ENCODE measurements at regions not wholly inside any gene's neighbourhood (a gene's known extent, or its start where the extent isn't known, plus 50 kb on each side); places are given as distances from the start of the nearest gene placed in this dataset.

- TF ChIP-seq CTCF (IDR thresholded peaks at IDR 0.05): no peak
- Histone ChIP-seq H3K36me3 (no peaks in the 10 kb centered on the region), H3K9me3 (no peaks in the 10 kb centered on the region), H3K4me3 (no peak overlapping the region), H3K27me3 (no peaks in the 10 kb centered on the region), H3K4me1 (peaks cover 0 to 52% (median 25%) of the 10 kb centered on the region in 4 donors), H3K27ac (no peak overlapping the region)
- intact Hi-C loops (cut with DNase I; ENCODE audit: low total_unique reads): no loop called here
- no peak for DNase-seq
Observed at GRCh38 chr9:87379300-87379699, 118.4 kb upstream of the DAPK1 start.

DNA sequence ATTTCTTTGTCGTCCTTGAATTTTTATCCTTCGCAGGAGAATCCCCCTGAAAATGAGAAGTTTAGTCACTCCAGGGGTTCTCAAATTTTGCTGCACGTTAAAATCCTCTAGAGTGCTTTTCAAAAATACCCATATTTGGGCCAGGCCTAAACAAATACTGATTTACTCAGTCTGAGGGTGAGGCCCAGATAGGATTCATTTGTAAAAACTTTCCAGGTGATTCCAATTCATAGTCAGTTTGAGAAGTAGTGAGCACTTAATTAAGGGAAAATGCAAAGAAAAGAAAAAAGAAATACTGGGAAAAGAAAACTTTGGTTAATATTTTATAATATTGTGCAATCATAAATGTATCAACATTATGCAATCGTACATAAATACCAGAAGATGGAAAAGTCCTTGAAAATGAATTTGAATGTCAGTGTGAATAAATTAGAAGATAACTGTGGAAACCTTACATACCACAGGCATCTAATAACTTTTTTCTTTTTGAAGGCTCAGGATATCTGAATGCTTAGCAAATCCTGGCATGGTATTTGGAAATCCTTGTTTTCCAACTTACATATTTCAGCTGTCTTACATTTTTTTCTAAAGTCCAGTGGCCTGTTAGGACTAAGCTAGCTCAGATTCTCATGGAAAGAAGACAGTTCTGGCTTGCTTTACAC lies 116.5 kb upstream of the DAPK1 start:
- Histone ChIP-seq H3K9me3 (no peaks in the 10 kb centered on the region), H3K4me1 (peaks cover 0 to 36% (median 20%) of the 10 kb centered on the region in 4 donors), H3K4me3 (no peak overlapping the region), H3K27me3 (no peaks in the 10 kb centered on the region), H3K36me3 (no peaks in the 10 kb centered on the region), H3K27ac (peak overlapping the region; percentile 44 to 65)
- DNase-seq: no peak
- no peak for TF ChIP-seq CTCF (IDR thresholded peaks at IDR 0.05)
- intact Hi-C loops (cut with DNase I; ENCODE audit: low total_unique reads): no loop called here

- H3K4me1 ChIP-seq: peaks cover 0 to 34% (median 20%) of the 10 kb centered on the region in 4 donors
- DNase-seq: no peak
- no peak for TF ChIP-seq CTCF (IDR thresholded peaks at IDR 0.05)
- H3K4me3 ChIP-seq: no peak overlapping the region
- no peaks in the 10 kb centered on the region for H3K27me3 ChIP-seq
- intact Hi-C loops (cut with DNase I; ENCODE audit: low total_unique reads): no loop called here
- no peaks in the 10 kb centered on the region for H3K36me3 ChIP-seq
- H3K27ac ChIP-seq: peak overlapping the region; percentile 44 to 65
- H3K9me3 ChIP-seq: no peaks in the 10 kb centered on the region
Observed at GRCh38 chr9:87381746-87382145, 115.9 kb upstream of the DAPK1 start.

- peak overlapping the region; percentile 44 to 65 for H3K27ac ChIP-seq
- H3K27me3 ChIP-seq: no peaks in the 10 kb centered on the region
Observed at GRCh38 chr9:87382900-87383299, 114.8 kb upstream of the DAPK1 start.

GRCh38 chr9:87383344-87384150 lies 114.1 kb upstream of the DAPK1 start:
- Histone ChIP-seq H3K4me1 (peaks cover 0 to 34% (median 20%) of the 10 kb centered on the region in 4 donors), H3K27ac (peak overlapping the region; percentile 14 to 41), H3K9me3 (no peaks in the 10 kb centered on the region), H3K4me3 (no peak overlapping the region), H3K36me3 (no peaks in the 10 kb centered on the region), H3K27me3 (no peaks in the 10 kb centered on the region)
- no peak for DNase-seq
- no peak for TF ChIP-seq CTCF (IDR thresholded peaks at IDR 0.05)
- intact Hi-C loops (cut with DNase I; ENCODE audit: low total_unique reads): no loop called here

More at GRCh38 chr9:87382900-87383299, 114.8 kb upstream of the DAPK1 start:
- no peak overlapping the region for H3K4me3 ChIP-seq
- intact Hi-C loops (cut with DNase I; ENCODE audit: low total_unique reads): no loop called here
- H3K9me3 ChIP-seq: no peaks in the 10 kb centered on the region
- H3K36me3 ChIP-seq: no peaks in the 10 kb centered on the region
- no peak for TF ChIP-seq CTCF (IDR thresholded peaks at IDR 0.05)
- H3K4me1 ChIP-seq: peaks cover 0 to 34% (median 20%) of the 10 kb centered on the region in 4 donors
- peak; percentile 58 to 74 for DNase-seq

Measured in tibial artery (tissue), 4 donors.